HepG2 (cell line): ENCODE measurements at regions not wholly inside any gene's neighbourhood (a gene's known extent, or its start where the extent isn't known, plus 50 kb on each side); places are given as distances from the start of the nearest gene placed in this dataset.

ENCODE experiments used
- ATAC-seq: fragments of 200-7000 bp; cut with Tn5 transposase; 3 replicates; pipeline ENCODE4 v1.9.1; 2020; ENCODE audit warnings: mild to moderate bottlenecking, moderate library complexity
- BruUV-seq: library from RNA; stranded (reverse); fragments of 400-500 nt; replicated peaks from 2 replicates; lab custom pipeline; 2021; lab: Mats Ljungman, UMichigan
- CTCF ChIA-PET: fragments of 300-600 bp; formaldehyde crosslinking; extraction: SDS; loops from one replicate; lab custom pipeline; 2021; ENCODE audit warnings: low total read pairs, inconsistent platforms, low intra/inter-chr PET ratio; lab: Yijun Ruan, JAX
- POLR2A ChIA-PET: fragments of 350-600 bp; sonication (Branson Sonifier 250); formaldehyde crosslinking; loops from one replicate; lab custom pipeline; 2020; ENCODE audit warnings: antibody characterized with exemption, inconsistent platforms; lab: Yijun Ruan, JAX
- DNase-seq: peaks from one replicate; pipeline ENCODE4 v3.0.0-alpha.2; 2015; ENCODE audit warnings: low spot score
- FAIRE-seq: peaks from 3 replicates; lab custom pipeline; 2011; peaks lifted over from hg19 to GRCh38; lab: Jason Lieb, UNC
- H2AFZ ChIP-seq: one replicate; pipeline ENCODE4 v1.6.1; 2011; ENCODE audit warnings: low read length, inconsistent platforms
- H3K27ac ChIP-seq: fragments of 300-600 bp; 3 replicates; pipeline ENCODE4 v1.8.0; 2011; ENCODE audit warnings: mixed run types, mild to moderate bottlenecking, mixed read lengths, low read length, inconsistent platforms; ENCODE audit not compliant: insufficient read depth; ENCODE audit errors: extremely low read length
- H3K27me3 ChIP-seq, 2 experiments: fragments of 200-600 bp in 1 of 2; 2 replicates in 1 of 2; 3 replicates in 1 of 2; pipeline versions ENCODE4 v1.6.0 to v1.8.0; 2011; ENCODE audit warnings: low read length in 2 of 2, mild to moderate bottlenecking in 2 of 2, moderate library complexity in 2 of 2, inconsistent platforms in 1 of 2; ENCODE audit not compliant: insufficient read depth in 2 of 2, control insufficient read depth in 1 of 2
- H3K36me3 ChIP-seq, 2 experiments: fragments of 200-600 bp in 1 of 2; replicated peaks in 1 of 2; 2 replicates in 1 of 2; 3 replicates in 1 of 2; pipeline versions ENCODE4 v1.5.1 to v1.8.0; 2011; ENCODE audit warnings: low read length in 2 of 2, inconsistent platforms in 1 of 2; ENCODE audit not compliant: insufficient read depth in 2 of 2, control insufficient read depth in 1 of 2
- H3K4me1 ChIP-seq: 2 replicates; pipeline ENCODE4 v1.5.1; 2012; ENCODE audit warnings: low read length, inconsistent platforms; ENCODE audit not compliant: insufficient read depth
- H3K4me2 ChIP-seq: 2 replicates; pipeline ENCODE4 v1.6.0; 2011; ENCODE audit warnings: low read depth, low read length, inconsistent platforms
- H3K4me3 ChIP-seq, 3 experiments: fragments of 200-600 bp in 1 of 3; sonication (generic), shearing (Covaris generic) in 1 of 3; replicated peaks in 1 of 3; 2 replicates each; pipeline ENCODE4 v1.5.1; 2011 to 2016; ENCODE audit warnings: low read length in 3 of 3, inconsistent platforms in 2 of 3, low read depth in 2 of 3, mild to moderate bottlenecking in 2 of 3, control low read depth in 1 of 3, mixed read lengths in 1 of 3; ENCODE audit not compliant: insufficient read depth in 1 of 3
- H3K79me2 ChIP-seq: one replicate; pipeline ENCODE4 v1.6.1; 2011; ENCODE audit warnings: low read length, inconsistent platforms; ENCODE audit not compliant: insufficient read depth
- H3K9ac ChIP-seq: 2 replicates; pipeline ENCODE4 v1.6.0; 2011; ENCODE audit warnings: mild to moderate bottlenecking, low read depth, low read length, inconsistent platforms; ENCODE audit not compliant: insufficient read depth
- H3K9me3 ChIP-seq: 2 replicates; pipeline ENCODE4 v1.5.1; 2012; ENCODE audit warnings: mild to moderate bottlenecking, low read length
- H4K20me1 ChIP-seq: 2 replicates; pipeline ENCODE4 v1.6.0; 2011; ENCODE audit warnings: inconsistent platforms, mild to moderate bottlenecking, low read length, moderate library complexity; ENCODE audit not compliant: insufficient read depth
- CCDC6 ChIP-seq: sonication (generic); formaldehyde crosslinking; IDR thresholded peaks from 2 replicates; pipeline ENCODE4 v1.8.1; 2022; ENCODE audit warnings: mild to moderate bottlenecking, missing genetic modification reagents, moderate library complexity
- CENPX ChIP-seq: sonication (generic); formaldehyde crosslinking; IDR thresholded peaks from 2 replicates; pipeline ENCODE4 v1.9.0; 2021; ENCODE audit warnings: mild to moderate bottlenecking, missing genetic modification reagents, moderate library complexity
- FOXA3 ChIP-seq: IDR thresholded peaks from 2 replicates; pipeline ENCODE4 v1.6.1; 2016; ENCODE audit warnings: missing genetic modification reagents, missing compliant biosample characterization
- FOXP1 ChIP-seq, 2 experiments: fragments of 450-650 bp in 1 of 2; IDR thresholded peaks; 2 replicates each; pipeline ENCODE4 v1.6.1; 2017 to 2018; ENCODE audit warnings: antibody characterized with exemption in 1 of 2
- KLF13 ChIP-seq: sonication (generic); formaldehyde crosslinking; IDR thresholded peaks from 2 replicates; pipeline ENCODE4 v1.4.0; 2020; ENCODE audit warnings: mild to moderate bottlenecking, missing genetic modification reagents
- MEF2D ChIP-seq: sonication (generic); formaldehyde crosslinking; IDR thresholded peaks from 2 replicates; pipeline ENCODE4 v1.5.1; 2020; ENCODE audit warnings: mild to moderate bottlenecking, missing genetic modification reagents
- NCOR1 ChIP-seq: fragments of 200-600 bp; sonication (generic); IDR thresholded peaks from 2 replicates; pipeline ENCODE4 v1.7.0; 2017; ENCODE audit warnings: antibody characterized with exemption, low read length, borderline replicate concordance
- NKX3-1 ChIP-seq: sonication (generic); formaldehyde crosslinking; IDR thresholded peaks from 2 replicates; pipeline ENCODE4 v1.5.0; 2020; ENCODE audit warnings: missing genetic modification reagents
- NR2F6 ChIP-seq, 2 experiments: IDR thresholded peaks; 2 replicates each; pipeline ENCODE4 v1.6.1; 2016; ENCODE audit warnings: antibody characterized with exemption in 1 of 2, mild to moderate bottlenecking in 1 of 2
- PHF21A ChIP-seq: sonication (generic); formaldehyde crosslinking; IDR thresholded peaks from 2 replicates; pipeline ENCODE4 v1.5.0; 2020; ENCODE audit warnings: mild to moderate bottlenecking, missing genetic modification reagents
- SAP130 ChIP-seq: IDR thresholded peaks from 2 replicates; pipeline ENCODE4 v1.6.1; 2016; ENCODE audit warnings: low read depth
- SOX5 ChIP-seq: IDR thresholded peaks from 2 replicates; pipeline ENCODE4 v1.6.1; 2016; ENCODE audit warnings: borderline replicate concordance
- TEAD3 ChIP-seq: optimal IDR thresholded peaks from 2 replicates; pipeline ENCODE3; 2016; ENCODE audit warnings: borderline replicate concordance
- ZFYVE20 ChIP-seq: sonication (generic); formaldehyde crosslinking; IDR thresholded peaks from 2 replicates; pipeline ENCODE4 v1.8.0; 2023; ENCODE audit warnings: low read depth, mild to moderate bottlenecking, moderate library complexity, missing genetic modification reagents, borderline replicate concordance
- ZNF432 ChIP-seq: sonication (generic); formaldehyde crosslinking; IDR thresholded peaks from 2 replicates; pipeline ENCODE4 v1.5.0; 2020; ENCODE audit warnings: missing genetic modification reagents, mild to moderate bottlenecking, borderline replicate concordance
- ZNF552 ChIP-seq: sonication (generic); formaldehyde crosslinking; IDR thresholded peaks from 2 replicates; pipeline ENCODE4 v1.9.0; 2022; ENCODE audit warnings: missing genetic modification reagents, mild to moderate bottlenecking, borderline replicate concordance
- ZNF572 ChIP-seq: sonication (generic); formaldehyde crosslinking; IDR thresholded peaks from 2 replicates; pipeline ENCODE4 v1.5.1; 2020; ENCODE audit warnings: mild to moderate bottlenecking, missing genetic modification reagents
- ZNF614 ChIP-seq: IDR thresholded peaks from 2 replicates; pipeline ENCODE4 v1.6.1; 2018; ENCODE audit warnings: missing biosample characterization, missing genetic modification reagents, inconsistent platforms, borderline replicate concordance
- ZNF619 ChIP-seq: sonication (generic); formaldehyde crosslinking; IDR thresholded peaks from 2 replicates; pipeline ENCODE4 v1.4.0; 2020; ENCODE audit warnings: mild to moderate bottlenecking, missing genetic modification reagents
- WGBS: methylation state at CpG from one replicate; pipeline ENCODE4 v1.1.6; 2017; ENCODE audit warnings: low lambda C conversion rate; 5-methylcytosine and 5-hydroxymethylcytosine counted together
- in situ Hi-C: cut with HindIII; loops from 2 replicates; pipeline ENCODE4 v1.10.0; 2017; ENCODE audit warnings: low pct_unique_long_range_greater_than_20kb; ENCODE audit not compliant: extremely low pct_ligation_motif_present
- intact Hi-C: fragments of 100-400 bp; cut with micrococcal nuclease; formaldehyde crosslinking; loops from one replicate; pipeline ENCODE4 v1.10.0; 2022; ENCODE audit not compliant: unreplicated experiment
- TF ChIP-seq, protein P1 (sequence below): IDR thresholded peaks from 2 replicates; pipeline ENCODE4 v1.6.1; 2016; ENCODE audit warnings: missing compliant biosample characterization, missing genetic modification reagents, borderline replicate concordance
- TF ChIP-seq, protein P2 (sequence below): sonication (generic); formaldehyde crosslinking; IDR thresholded peaks from 2 replicates; pipeline ENCODE4 v1.8.0; 2022; ENCODE audit warnings: mild to moderate bottlenecking, missing genetic modification reagents, borderline replicate concordance

DNA sequence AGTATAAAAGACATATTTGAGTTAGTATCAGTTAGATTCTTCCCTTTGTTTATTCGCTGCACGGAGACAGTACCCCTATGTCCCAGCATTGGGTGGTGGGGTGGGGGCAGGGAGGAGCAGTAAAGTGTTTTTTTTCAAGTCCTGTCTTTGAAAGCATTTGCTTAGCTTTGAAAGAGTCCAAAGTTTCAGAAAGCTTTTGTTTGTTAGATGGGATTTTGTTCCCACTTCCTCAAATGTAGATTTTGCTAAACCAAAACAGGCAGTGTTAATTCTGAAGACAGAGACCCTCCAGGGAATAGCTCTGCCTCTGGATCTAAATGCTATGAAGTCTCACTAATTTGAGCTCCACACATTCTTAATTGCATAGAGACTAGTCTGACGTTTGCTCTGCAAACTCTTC is 114.6 kb upstream of the KCNAB1 start (continued):
- TF ChIP-seq FOXP1 (IDR thresholded peaks at IDR 0.05) (no peak), FOXP1 (CRISPR knock-in tag; IDR thresholded peaks at IDR 0.05) (peak; percentile 46; the same call in 1 of the 2 replicates), CENPX (CRISPR knock-in tag) (no peak), PHF21A (CRISPR knock-in tag) (peak; percentile 35; the same call in 1 of the 2 replicates), FOXA3 (peak; percentile 15; the same call in 1 of the 2 replicates), SOX5 (CRISPR knock-in tag) (peak; percentile 53; the same call in 1 of the 2 replicates), SAP130 (CRISPR knock-in tag) (0 out of 2 replicates have a peak, but pooled peaks have one; percentile 22), MEF2D (0 out of 2 replicates have a peak, but pooled peaks have one; percentile 24)
- TF ChIP-seq, all 625 proteins: peak for 22

DNA sequence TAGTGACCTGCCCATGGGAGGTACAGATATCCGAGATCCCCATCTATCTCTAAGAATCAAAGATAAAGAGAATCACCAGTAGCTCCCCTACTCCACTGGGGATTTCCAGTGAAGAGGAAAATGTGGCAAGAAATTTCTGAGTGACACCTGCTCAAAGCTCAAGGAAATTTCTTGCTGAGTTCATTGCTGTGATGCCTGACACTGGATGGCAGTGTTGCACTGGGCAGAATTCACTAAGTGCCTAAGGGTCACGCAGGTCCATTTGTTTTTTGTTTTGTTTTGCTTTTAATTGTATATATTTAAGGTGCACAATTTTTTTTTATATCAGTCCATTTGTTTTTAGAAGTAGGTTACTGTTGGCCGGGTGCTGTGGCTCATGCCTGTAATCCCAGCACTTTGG is 109.5 kb upstream of the KCNAB1 start:
- POLR2A ChIA-PET, result no interaction called here
- intact Hi-C loops, result no loop called here
- Histone ChIP-seq H3K9me3 (no peaks in the 10 kb centered on the region), H3K9ac (no peak overlapping the region), H3K79me2 (no peaks in the 10 kb centered on the region), H4K20me1 (no peaks in the 10 kb centered on the region), H3K27ac (no peak overlapping the region), H3K4me2 (no peak overlapping the region), H3K4me3 (no peak overlapping the region), H3K36me3 (no peaks in the 10 kb centered on the region), H3K27me3 (no peaks in the 10 kb centered on the region), H3K4me1 (peaks cover 13% of the 10 kb centered on the region), H2AFZ (no peak overlapping the region)
- FAIRE-seq (peak; percentile 71), ATAC-seq (peak; percentile 78), DNase-seq (peak; percentile 13)
- WGBS, result 3% methylated on average over 3 of the region's 3 CpGs
- no TSS peak for BruUV-seq
- CTCF ChIA-PET, result no interaction called here
- in situ Hi-C loops, result no loop called here
- TF ChIP-seq, protein P1, sequence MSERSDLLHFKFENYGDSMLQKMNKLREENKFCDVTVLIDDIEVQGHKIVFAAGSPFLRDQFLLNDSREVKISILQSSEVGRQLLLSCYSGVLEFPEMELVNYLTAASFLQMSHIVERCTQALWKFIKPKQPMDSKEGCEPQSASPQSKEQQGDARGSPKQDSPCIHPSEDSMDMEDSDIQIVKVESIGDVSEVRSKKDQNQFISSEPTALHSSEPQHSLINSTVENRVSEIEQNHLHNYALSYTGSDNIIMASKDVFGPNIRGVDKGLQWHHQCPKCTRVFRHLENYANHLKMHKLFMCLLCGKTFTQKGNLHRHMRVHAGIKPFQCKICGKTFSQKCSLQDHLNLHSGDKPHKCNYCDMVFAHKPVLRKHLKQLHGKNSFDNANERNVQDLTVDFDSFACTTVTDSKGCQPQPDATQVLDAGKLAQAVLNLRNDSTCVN (CRISPR knock-in tag), result no peak
- no peak for TF ChIP-seq PHF21A (CRISPR knock-in tag)
- no peak for TF ChIP-seq ZNF552
- no peak for TF ChIP-seq NCOR1
- no peak for TF ChIP-seq ZNF619 (CRISPR knock-in tag)
- TF ChIP-seq ZNF572 (CRISPR knock-in tag), result no peak
- TF ChIP-seq ZNF432, result no peak
- TF ChIP-seq NR2F6 (IDR thresholded peaks at IDR 0.05), result peak; percentile 24; the same call in 1 of the 2 replicates
- no peak for TF ChIP-seq NR2F6 (CRISPR knock-in tag; IDR thresholded peaks at IDR 0.05)
- TF ChIP-seq ZFYVE20, result no peak
- no peak for TF ChIP-seq NKX3-1 (CRISPR knock-in tag)
- TF ChIP-seq, protein P2, sequence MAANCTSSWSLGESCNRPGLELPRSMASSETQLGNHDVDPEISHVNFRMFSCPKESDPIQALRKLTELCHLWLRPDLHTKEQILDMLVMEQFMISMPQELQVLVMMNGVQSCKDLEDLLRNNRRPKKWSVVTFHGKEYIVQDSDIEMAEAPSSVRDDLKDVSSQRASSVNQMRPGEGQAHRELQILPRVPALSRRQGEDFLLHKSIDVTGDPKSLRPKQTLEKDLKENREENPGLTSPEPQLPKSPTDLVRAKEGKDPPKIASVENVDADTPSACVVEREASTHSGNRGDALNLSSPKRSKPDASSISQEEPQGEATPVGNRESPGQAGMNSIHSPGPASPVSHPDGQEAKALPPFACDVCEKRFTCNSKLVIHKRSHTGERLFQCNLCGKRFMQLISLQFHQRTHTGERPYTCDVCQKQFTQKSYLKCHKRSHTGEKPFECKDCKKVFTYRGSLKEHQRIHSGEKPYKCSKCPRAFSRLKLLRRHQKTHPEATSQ (CRISPR knock-in tag), result no peak
- TF ChIP-seq KLF13 (CRISPR knock-in tag), result no peak
- no peak for TF ChIP-seq ZNF614 (CRISPR knock-in tag)
- TF ChIP-seq CCDC6 (CRISPR knock-in tag), result no peak
- TF ChIP-seq TEAD3, result peak; percentile 54
